ENCODE measurements at regions not wholly inside any gene's neighbourhood (a gene's known extent, or its start where the extent isn't known, plus 50 kb on each side); places are given as distances from the start of the nearest gene placed in this dataset.

- H3K9ac ChIP-seq (ENCODE audit: low read depth, low read length, poor library complexity, severe bottlenecking) = no peak overlapping the region
- no peaks in the 10 kb centered on the region for H3K27me3 ChIP-seq (ENCODE audit: insufficient read depth, low read length, poor library complexity, severe bottlenecking)
- no peaks in the 10 kb centered on the region for H3K36me3 ChIP-seq (ENCODE audit: insufficient read depth, low read length)
- no peaks in the 10 kb centered on the region for H3K79me2 ChIP-seq (ENCODE audit: insufficient read depth, low read length)
- no peak overlapping the region for H3K4me2 ChIP-seq (ENCODE audit: low read depth, low read length, poor library complexity, severe bottlenecking)
- H3K4me1 ChIP-seq (ENCODE audit: insufficient read depth, low read length, poor library complexity, severe bottlenecking) = no peaks in the 10 kb centered on the region
- H3K9me3 ChIP-seq (ENCODE audit: insufficient read depth, low read depth, low read length) = no peaks in the 10 kb centered on the region
- no peaks in the 10 kb centered on the region for H4K20me1 ChIP-seq (ENCODE audit: insufficient read depth, low read length, poor library complexity, severe bottlenecking)
- TF ChIP-seq CTCF (conservative IDR thresholded peaks at IDR 0.05; ENCODE audit: low read length) (no peak), EZH2phosphoT487 (IDR thresholded peaks at IDR 0.05; ENCODE audit: borderline replicate concordance) (no peak)
- no peak overlapping the region for H2AFZ ChIP-seq (ENCODE audit: low read length)
- H3F3A ChIP-seq (ENCODE audit: low read depth) = no peaks in the 10 kb centered on the region
- no peaks in the 10 kb centered on the region for H3K9me2 ChIP-seq (replicated peaks; ENCODE audit: low read depth, low read length)
- H3K4me3 ChIP-seq (ENCODE audit: low read length, poor library complexity, severe bottlenecking) = no peak overlapping the region
Measured at GRCh38 chr11:69869311-69869939, 50.2 kb upstream of the FGF3 start.

GRCh38 chr11:69870766-69871165 is 51.5 kb upstream of the FGF3 start:
- no peaks in the 10 kb centered on the region for H3K9me2 ChIP-seq (replicated peaks; ENCODE audit: low read depth, low read length)
- TF ChIP-seq EZH2phosphoT487 (IDR thresholded peaks at IDR 0.05; ENCODE audit: borderline replicate concordance) (no peak), CTCF (conservative IDR thresholded peaks at IDR 0.05; ENCODE audit: low read length) (no peak)
- no peak overlapping the region for H3K4me3 ChIP-seq (ENCODE audit: low read length, poor library complexity, severe bottlenecking)
- no peak overlapping the region for H2AFZ ChIP-seq (ENCODE audit: low read length)
- H3F3A ChIP-seq (ENCODE audit: low read depth) = no peaks in the 10 kb centered on the region
- H3K79me2 ChIP-seq (ENCODE audit: insufficient read depth, low read length) = no peaks in the 10 kb centered on the region
- no peaks in the 10 kb centered on the region for H3K9me3 ChIP-seq (ENCODE audit: insufficient read depth, low read depth, low read length)
- no peaks in the 10 kb centered on the region for H3K36me3 ChIP-seq (ENCODE audit: insufficient read depth, low read length)
- no peaks in the 10 kb centered on the region for H3K27me3 ChIP-seq (ENCODE audit: insufficient read depth, low read length, poor library complexity, severe bottlenecking)
- H3K4me2 ChIP-seq (ENCODE audit: low read depth, low read length, poor library complexity, severe bottlenecking) = no peak overlapping the region
- no peaks in the 10 kb centered on the region for H4K20me1 ChIP-seq (ENCODE audit: insufficient read depth, low read length, poor library complexity, severe bottlenecking)
- H3K9ac ChIP-seq (ENCODE audit: low read depth, low read length, poor library complexity, severe bottlenecking) = no peak overlapping the region
- H3K4me1 ChIP-seq (ENCODE audit: insufficient read depth, low read length, poor library complexity, severe bottlenecking) = no peaks in the 10 kb centered on the region

- H3K9me2 ChIP-seq (replicated peaks; ENCODE audit: low read depth, low read length) = no peaks in the 10 kb centered on the region
- H3F3A ChIP-seq (ENCODE audit: low read depth) = no peaks in the 10 kb centered on the region
- no peak overlapping the region for H3K4me2 ChIP-seq (ENCODE audit: low read depth, low read length, poor library complexity, severe bottlenecking)
- no peaks in the 10 kb centered on the region for H3K27me3 ChIP-seq (ENCODE audit: insufficient read depth, low read length, poor library complexity, severe bottlenecking)
- H3K9me3 ChIP-seq (ENCODE audit: insufficient read depth, low read depth, low read length) = no peaks in the 10 kb centered on the region
- H3K36me3 ChIP-seq (ENCODE audit: insufficient read depth, low read length) = no peaks in the 10 kb centered on the region
- H3K4me3 ChIP-seq (ENCODE audit: low read length, poor library complexity, severe bottlenecking) = no peak overlapping the region
- no peak overlapping the region for H3K9ac ChIP-seq (ENCODE audit: low read depth, low read length, poor library complexity, severe bottlenecking)
- no peak overlapping the region for H2AFZ ChIP-seq (ENCODE audit: low read length)
- no peaks in the 10 kb centered on the region for H3K79me2 ChIP-seq (ENCODE audit: insufficient read depth, low read length)
- TF ChIP-seq CTCF (conservative IDR thresholded peaks at IDR 0.05; ENCODE audit: low read length) (no peak), EZH2phosphoT487 (IDR thresholded peaks at IDR 0.05; ENCODE audit: borderline replicate concordance) (no peak)
- no peaks in the 10 kb centered on the region for H4K20me1 ChIP-seq (ENCODE audit: insufficient read depth, low read length, poor library complexity, severe bottlenecking)
- no peaks in the 10 kb centered on the region for H3K4me1 ChIP-seq (ENCODE audit: insufficient read depth, low read length, poor library complexity, severe bottlenecking)
Measured at GRCh38 chr11:69873166-69874077, 54.2 kb upstream of the FGF3 start.
